ENCODE measurements at regions not wholly inside any gene's neighbourhood (a gene's known extent, or its start where the extent isn't known, plus 50 kb on each side); places are given as distances from the start of the nearest gene placed in this dataset.

GRCh38 chr14:27367345-27367744 is 769.5 kb upstream of the NOVA1 start:
- no peak for TF ChIP-seq POLR2A (IDR thresholded peaks at IDR 0.05)
- TF ChIP-seq, protein P1, sequence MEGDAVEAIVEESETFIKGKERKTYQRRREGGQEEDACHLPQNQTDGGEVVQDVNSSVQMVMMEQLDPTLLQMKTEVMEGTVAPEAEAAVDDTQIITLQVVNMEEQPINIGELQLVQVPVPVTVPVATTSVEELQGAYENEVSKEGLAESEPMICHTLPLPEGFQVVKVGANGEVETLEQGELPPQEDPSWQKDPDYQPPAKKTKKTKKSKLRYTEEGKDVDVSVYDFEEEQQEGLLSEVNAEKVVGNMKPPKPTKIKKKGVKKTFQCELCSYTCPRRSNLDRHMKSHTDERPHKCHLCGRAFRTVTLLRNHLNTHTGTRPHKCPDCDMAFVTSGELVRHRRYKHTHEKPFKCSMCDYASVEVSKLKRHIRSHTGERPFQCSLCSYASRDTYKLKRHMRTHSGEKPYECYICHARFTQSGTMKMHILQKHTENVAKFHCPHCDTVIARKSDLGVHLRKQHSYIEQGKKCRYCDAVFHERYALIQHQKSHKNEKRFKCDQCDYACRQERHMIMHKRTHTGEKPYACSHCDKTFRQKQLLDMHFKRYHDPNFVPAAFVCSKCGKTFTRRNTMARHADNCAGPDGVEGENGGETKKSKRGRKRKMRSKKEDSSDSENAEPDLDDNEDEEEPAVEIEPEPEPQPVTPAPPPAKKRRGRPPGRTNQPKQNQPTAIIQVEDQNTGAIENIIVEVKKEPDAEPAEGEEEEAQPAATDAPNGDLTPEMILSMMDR (IDR thresholded peaks at IDR 0.05) = no peak

Measured in thyroid gland (tissue), 4 donors.